Liver (tissue), 7 donors: ENCODE measurements at regions not wholly inside any gene's neighbourhood (a gene's known extent, or its start where the extent isn't known, plus 50 kb on each side); places are given as distances from the start of the nearest gene placed in this dataset.

Experiments used
- DNase-seq: peaks from one replicate; pipeline ENCODE4 v3.0.0-alpha.2; 2017; ENCODE audit warnings: low spot score
- H3K27ac ChIP-seq, 2 donors: one replicate each; pipeline ENCODE4 v1.7.0; 2013; ENCODE audit warnings: inconsistent platforms in 2 of 2, low read length in 2 of 2, control low read depth in 1 of 2, low read depth in 1 of 2, mild to moderate bottlenecking in 1 of 2
- H3K27me3 ChIP-seq, 4 donors: one replicate each; pipeline versions ENCODE4 v1.6.1 to v1.7.0; 2013; ENCODE audit warnings: low read length in 3 of 4, inconsistent platforms in 1 of 4, mild to moderate bottlenecking in 1 of 4, moderate library complexity in 1 of 4; ENCODE audit not compliant: control insufficient read depth in 4 of 4, insufficient read depth in 4 of 4
- H3K36me3 ChIP-seq, 4 donors: one replicate each; pipeline versions ENCODE4 v1.6.1 to v1.7.0; 2013; ENCODE audit warnings: low read length in 3 of 4, mild to moderate bottlenecking in 3 of 4, low read depth in 1 of 4, moderate library complexity in 1 of 4; ENCODE audit not compliant: control insufficient read depth in 4 of 4, insufficient read depth in 3 of 4
- H3K4me1 ChIP-seq, 4 donors: one replicate each; pipeline versions ENCODE4 v1.6.1 to v1.7.0; 2013; ENCODE audit warnings: low read length in 3 of 4, mild to moderate bottlenecking in 3 of 4, moderate library complexity in 1 of 4; ENCODE audit not compliant: control insufficient read depth in 4 of 4, insufficient read depth in 4 of 4
- H3K4me3 ChIP-seq, 3 donors: one replicate each; pipeline versions ENCODE4 v1.6.1 to v1.7.0; 2013; ENCODE audit warnings: low read length in 3 of 3, control low read depth in 1 of 3, low read depth in 1 of 3, mild to moderate bottlenecking in 1 of 3
- H3K9ac ChIP-seq, 2 donors: one replicate each; pipeline ENCODE4 v1.7.0; 2013; ENCODE audit warnings: low read length in 2 of 2, mild to moderate bottlenecking in 2 of 2, moderate library complexity in 2 of 2, control low read depth in 1 of 2, low read depth in 1 of 2
- H3K9me3 ChIP-seq, 4 donors: one replicate each; pipeline versions ENCODE4 v1.6.1 to v1.7.0; 2013; ENCODE audit warnings: low read length in 3 of 4; ENCODE audit not compliant: control insufficient read depth in 4 of 4
- ATF3 ChIP-seq: IDR thresholded peaks from 2 replicates; pipeline ENCODE4 v1.6.1; 2016; ENCODE audit warnings: antibody characterized with exemption
- EGR1 ChIP-seq, 2 donors: IDR thresholded peaks; 2 replicates each; pipeline ENCODE4 v1.6.1; 2016 to 2018; ENCODE audit warnings: antibody characterized with exemption in 2 of 2, low read depth in 2 of 2
- FOXA1 ChIP-seq: IDR thresholded peaks from 2 replicates; pipeline ENCODE4 v1.6.1; 2016; ENCODE audit warnings: antibody characterized with exemption
- FOXA2 ChIP-seq: IDR thresholded peaks from 2 replicates; pipeline ENCODE4 v1.6.1; 2016; ENCODE audit warnings: antibody characterized with exemption
- GABPA ChIP-seq, 2 donors: IDR thresholded peaks in 1 of 2; conservative IDR thresholded peaks in 1 of 2; 2 replicates each; pipeline ENCODE4 v1.6.1; 2016; ENCODE audit warnings: antibody characterized with exemption in 2 of 2, mild to moderate bottlenecking in 1 of 2, moderate library complexity in 1 of 2
- HNF4A ChIP-seq, 2 donors: conservative IDR thresholded peaks; 2 replicates each; pipeline ENCODE4 v1.6.1; 2016; ENCODE audit warnings: antibody characterized with exemption in 2 of 2, mild to moderate bottlenecking in 2 of 2
- HNF4G ChIP-seq: IDR thresholded peaks from 2 replicates; pipeline ENCODE4 v1.6.1; 2016; ENCODE audit warnings: antibody characterized with exemption
- JUND ChIP-seq, 2 donors: IDR thresholded peaks; 2 replicates each; pipeline ENCODE4 v1.6.1; 2016; ENCODE audit warnings: antibody characterized with exemption in 2 of 2
- MAX ChIP-seq: IDR thresholded peaks from 2 replicates; pipeline ENCODE4 v1.6.1; 2016; ENCODE audit warnings: antibody characterized with exemption
- NR2F2 ChIP-seq: IDR thresholded peaks from 2 replicates; pipeline ENCODE4 v1.6.1; 2016; ENCODE audit warnings: antibody characterized with exemption
- RAD21 ChIP-seq, 2 donors: IDR thresholded peaks; 2 replicates each; pipeline ENCODE4 v1.6.1; 2016; ENCODE audit warnings: antibody characterized with exemption in 2 of 2, mild to moderate bottlenecking in 2 of 2
- RXRA ChIP-seq, 2 donors: IDR thresholded peaks; 2 replicates each; pipeline ENCODE4 v1.6.1; 2017 to 2018; ENCODE audit warnings: antibody characterized with exemption in 2 of 2, mild to moderate bottlenecking in 1 of 2
- SP1 ChIP-seq: IDR thresholded peaks from 2 replicates; pipeline ENCODE4 v1.6.1; 2018; ENCODE audit warnings: antibody characterized with exemption, mild to moderate bottlenecking
- TAF1 ChIP-seq: conservative IDR thresholded peaks from 2 replicates; pipeline ENCODE4 v1.6.1; 2016; ENCODE audit warnings: antibody characterized with exemption, mild to moderate bottlenecking
- YY1 ChIP-seq: IDR thresholded peaks from 2 replicates; pipeline ENCODE4 v1.6.1; 2016; ENCODE audit warnings: antibody characterized with exemption, mild to moderate bottlenecking
- ZBTB33 ChIP-seq: IDR thresholded peaks from 2 replicates; pipeline ENCODE4 v1.6.1; 2016; ENCODE audit warnings: antibody characterized with exemption
- WGBS: extraction: QIAGEN DNeasy Blood & Tissue Kit; methylation state at CpG from one replicate; pipeline ENCODE4 v1.1.7; 2013; 5-methylcytosine and 5-hydroxymethylcytosine counted together
- TF ChIP-seq, protein P1 (sequence below): IDR thresholded peaks from 2 replicates; pipeline ENCODE4 v1.6.1; 2016; ENCODE audit warnings: antibody characterized with exemption, mild to moderate bottlenecking
- donor health status: healthy.
- donor health status: healthy.
- donor health status: healthy.
- donor health status: healthy.

DNA sequence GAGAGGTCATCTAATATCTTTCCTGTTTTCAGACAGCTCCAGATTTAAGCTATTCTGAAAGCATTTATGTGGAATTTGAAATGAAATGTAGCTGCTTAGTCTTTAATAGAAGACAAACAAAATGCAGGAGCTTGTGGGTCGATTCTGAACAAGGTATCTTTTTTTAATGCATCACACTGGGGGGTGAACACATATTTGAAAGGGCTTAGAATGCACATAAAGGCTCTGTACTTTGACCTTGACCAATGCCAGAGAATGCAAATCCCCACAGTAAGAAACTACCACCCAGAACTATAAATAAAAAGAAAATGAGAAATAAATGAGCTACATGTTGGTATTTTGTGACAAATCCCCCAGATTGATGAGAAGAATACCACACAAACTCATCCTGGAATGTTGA, 489.3 kb downstream of the PIK3C3 start:
- Histone ChIP-seq H3K27me3 (no peaks in the 10 kb centered on the region), H3K9ac (no peak overlapping the region), H3K27ac (no peak overlapping the region), H3K9me3 (peaks cover 1 to 6% (median 5%) of the 10 kb centered on the region in 4 donors), H3K4me3 (no peak overlapping the region), H3K4me1 (peaks cover 0 to 8% (median 1%) of the 10 kb centered on the region in 4 donors), H3K36me3 (no peaks in the 10 kb centered on the region)
- DNase-seq = no peak
- TF ChIP-seq HNF4G (no peak), SP1 (no peak), FOXA1 (no peak), ATF3 (no peak), MAX (no peak), EGR1 (IDR thresholded peaks at IDR 0.05; ENCODE audit: low read depth in 2 of 2) (no peak), HNF4A (conservative IDR thresholded peaks at IDR 0.05) (no peak), RAD21 (IDR thresholded peaks at IDR 0.05) (no peak), GABPA (IDR thresholded peaks at IDR 0.05 in 1 of 2, conservative IDR thresholded peaks at IDR 0.05 in 1 of 2) (no peak)
- TF ChIP-seq, protein P1, sequence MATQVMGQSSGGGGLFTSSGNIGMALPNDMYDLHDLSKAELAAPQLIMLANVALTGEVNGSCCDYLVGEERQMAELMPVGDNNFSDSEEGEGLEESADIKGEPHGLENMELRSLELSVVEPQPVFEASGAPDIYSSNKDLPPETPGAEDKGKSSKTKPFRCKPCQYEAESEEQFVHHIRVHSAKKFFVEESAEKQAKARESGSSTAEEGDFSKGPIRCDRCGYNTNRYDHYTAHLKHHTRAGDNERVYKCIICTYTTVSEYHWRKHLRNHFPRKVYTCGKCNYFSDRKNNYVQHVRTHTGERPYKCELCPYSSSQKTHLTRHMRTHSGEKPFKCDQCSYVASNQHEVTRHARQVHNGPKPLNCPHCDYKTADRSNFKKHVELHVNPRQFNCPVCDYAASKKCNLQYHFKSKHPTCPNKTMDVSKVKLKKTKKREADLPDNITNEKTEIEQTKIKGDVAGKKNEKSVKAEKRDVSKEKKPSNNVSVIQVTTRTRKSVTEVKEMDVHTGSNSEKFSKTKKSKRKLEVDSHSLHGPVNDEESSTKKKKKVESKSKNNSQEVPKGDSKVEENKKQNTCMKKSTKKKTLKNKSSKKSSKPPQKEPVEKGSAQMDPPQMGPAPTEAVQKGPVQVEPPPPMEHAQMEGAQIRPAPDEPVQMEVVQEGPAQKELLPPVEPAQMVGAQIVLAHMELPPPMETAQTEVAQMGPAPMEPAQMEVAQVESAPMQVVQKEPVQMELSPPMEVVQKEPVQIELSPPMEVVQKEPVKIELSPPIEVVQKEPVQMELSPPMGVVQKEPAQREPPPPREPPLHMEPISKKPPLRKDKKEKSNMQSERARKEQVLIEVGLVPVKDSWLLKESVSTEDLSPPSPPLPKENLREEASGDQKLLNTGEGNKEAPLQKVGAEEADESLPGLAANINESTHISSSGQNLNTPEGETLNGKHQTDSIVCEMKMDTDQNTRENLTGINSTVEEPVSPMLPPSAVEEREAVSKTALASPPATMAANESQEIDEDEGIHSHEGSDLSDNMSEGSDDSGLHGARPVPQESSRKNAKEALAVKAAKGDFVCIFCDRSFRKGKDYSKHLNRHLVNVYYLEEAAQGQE = no peak
- 35% methylated on average over 1 of the region's 1 CpG for WGBS

- TF ChIP-seq MAX (no peak), HNF4A (conservative IDR thresholded peaks at IDR 0.05) (no peak), HNF4G (no peak), FOXA2 (no peak), EGR1 (IDR thresholded peaks at IDR 0.05; ENCODE audit: low read depth in 2 of 2) (no peak), ZBTB33 (no peak), RXRA (IDR thresholded peaks at IDR 0.05) (no peak), GABPA (IDR thresholded peaks at IDR 0.05 in 1 of 2, conservative IDR thresholded peaks at IDR 0.05 in 1 of 2) (no peak), RAD21 (IDR thresholded peaks at IDR 0.05) (no peak), FOXA1 (no peak), TAF1 (no peak), YY1 (no peak), SP1 (no peak), JUND (IDR thresholded peaks at IDR 0.05) (no peak), NR2F2 (no peak)
- no peak overlapping the region for H3K4me3 ChIP-seq
- 29% methylated on average over 2 of the region's 2 CpGs for WGBS
- H3K27me3 ChIP-seq = no peaks in the 10 kb centered on the region
- peaks cover 1 to 6% (median 5%) of the 10 kb centered on the region in 4 donors for H3K9me3 ChIP-seq
- no peak for DNase-seq
- H3K4me1 ChIP-seq = peaks cover 0 to 8% (median 1%) of the 10 kb centered on the region in 4 donors
- peak overlapping the region in 1 of 2 donors; percentile 20 for H3K27ac ChIP-seq
- no peaks in the 10 kb centered on the region for H3K36me3 ChIP-seq
- no peak overlapping the region for H3K9ac ChIP-seq
Observed at GRCh38 chr18:42445359-42445758, 490.3 kb downstream of the PIK3C3 start.
